Fibroblast of pulmonary artery (primary cell): ENCODE measurements at regions not wholly inside any gene's neighbourhood (a gene's known extent, or its start where the extent isn't known, plus 50 kb on each side); places are given as distances from the start of the nearest gene placed in this dataset.

Experiments
- DNase-seq: peaks from one replicate; pipeline ENCODE4 v3.0.0-alpha.2; 2010; ENCODE audit warnings: low read depth
- H3K4me3 ChIP-seq: replicated peaks from 2 replicates; pipeline ENCODE4 v1.5.1; 2011; ENCODE audit warnings: low read depth, mild to moderate bottlenecking, control low read depth, low read length, moderate library complexity
- TF ChIP-seq, protein P1 (sequence below): IDR thresholded peaks from 2 replicates; pipeline ENCODE4 v1.5.1; 2011; ENCODE audit warnings: mild to moderate bottlenecking, control low read depth, low read length, inconsistent platforms; ENCODE audit errors: missing control alignments

- no peak overlapping the region for H3K4me3 ChIP-seq
- no peak for DNase-seq
- TF ChIP-seq, protein P1, sequence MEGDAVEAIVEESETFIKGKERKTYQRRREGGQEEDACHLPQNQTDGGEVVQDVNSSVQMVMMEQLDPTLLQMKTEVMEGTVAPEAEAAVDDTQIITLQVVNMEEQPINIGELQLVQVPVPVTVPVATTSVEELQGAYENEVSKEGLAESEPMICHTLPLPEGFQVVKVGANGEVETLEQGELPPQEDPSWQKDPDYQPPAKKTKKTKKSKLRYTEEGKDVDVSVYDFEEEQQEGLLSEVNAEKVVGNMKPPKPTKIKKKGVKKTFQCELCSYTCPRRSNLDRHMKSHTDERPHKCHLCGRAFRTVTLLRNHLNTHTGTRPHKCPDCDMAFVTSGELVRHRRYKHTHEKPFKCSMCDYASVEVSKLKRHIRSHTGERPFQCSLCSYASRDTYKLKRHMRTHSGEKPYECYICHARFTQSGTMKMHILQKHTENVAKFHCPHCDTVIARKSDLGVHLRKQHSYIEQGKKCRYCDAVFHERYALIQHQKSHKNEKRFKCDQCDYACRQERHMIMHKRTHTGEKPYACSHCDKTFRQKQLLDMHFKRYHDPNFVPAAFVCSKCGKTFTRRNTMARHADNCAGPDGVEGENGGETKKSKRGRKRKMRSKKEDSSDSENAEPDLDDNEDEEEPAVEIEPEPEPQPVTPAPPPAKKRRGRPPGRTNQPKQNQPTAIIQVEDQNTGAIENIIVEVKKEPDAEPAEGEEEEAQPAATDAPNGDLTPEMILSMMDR, result no peak
Measured at GRCh38 chr3:13203398-13204176, 130.4 kb upstream of the IQSEC1 start.

- no peak overlapping the region for H3K4me3 ChIP-seq
- TF ChIP-seq, protein P1, result no peak
- no peak for DNase-seq
Measured at GRCh38 chr3:13202744-13203397, 129.6 kb upstream of the IQSEC1 start.

GRCh38 chr3:13201851-13202250 lies 128.6 kb upstream of the IQSEC1 start:
- H3K4me3 ChIP-seq, result no peak overlapping the region
- DNase-seq, result no peak
- TF ChIP-seq, protein P1, result no peak

- H3K4me3 ChIP-seq, result no peak overlapping the region
- TF ChIP-seq, protein P1, result no peak
- DNase-seq, result no peak
Measured at GRCh38 chr3:13200946-13201345, 127.7 kb upstream of the IQSEC1 start.

GRCh38 chr3:13200465-13200864 lies 127.2 kb upstream of the IQSEC1 start:
- H3K4me3 ChIP-seq, result no peak overlapping the region
- no peak for DNase-seq
- TF ChIP-seq, protein P1, result no peak

- H3K4me3 ChIP-seq, result no peak overlapping the region
- no peak for DNase-seq
- TF ChIP-seq, protein P1, result no peak
Measured at GRCh38 chr3:13199899-13200451, 126.7 kb upstream of the IQSEC1 start.
